ENCODE measurements at regions not wholly inside any gene's neighbourhood (a gene's known extent, or its start where the extent isn't known, plus 50 kb on each side); places are given as distances from the start of the nearest gene placed in this dataset.

- H3K4me1 Mint-ChIP-seq = no peaks in the 10 kb centered on the region
- Histone ChIP-seq H3K4me3 (replicated peaks in 1 of 3; ENCODE audit: low read depth in 2 of 3, low read length in 3 of 3) (no peak overlapping the region), H2AFZ (ENCODE audit: insufficient read depth, low read depth, low read length, poor library complexity, severe bottlenecking) (no peak overlapping the region), H3K4me2 (replicated peaks; ENCODE audit: extremely low read depth, low read length, poor library complexity, severe bottlenecking) (no peak overlapping the region), H3K36me3 (replicated peaks in 1 of 2; ENCODE audit: control insufficient read depth in 1 of 2, insufficient read depth in 2 of 2, low read length in 2 of 2) (no peaks in the 10 kb centered on the region), H3K4me1 (ENCODE audit: control insufficient read depth in 1 of 2, insufficient read depth in 2 of 2, low read length in 2 of 2) (no peaks in the 10 kb centered on the region), H3K79me2 (ENCODE audit: insufficient read depth, low read length) (no peaks in the 10 kb centered on the region), H3K27ac (ENCODE audit: low read depth in 1 of 2, low read length in 2 of 2) (no peak overlapping the region), H4K20me1 (ENCODE audit: insufficient read depth, low read length) (no peaks in the 10 kb centered on the region), H3K27me3 (ENCODE audit: control insufficient read depth in 2 of 2, insufficient read depth in 2 of 2, low read length in 2 of 2) (peaks cover 0 to 4% of the 10 kb centered on the region in 2 donors), H3K9me3 (replicated peaks in 1 of 2; ENCODE audit: control insufficient read depth in 1 of 2, insufficient read depth in 1 of 2, low read length in 2 of 2) (no peaks in the 10 kb centered on the region), H3K9ac (ENCODE audit: insufficient read depth, low read length, poor library complexity, severe bottlenecking) (no peak overlapping the region)
- peaks cover 0 to 2% (median 0%) of the 10 kb centered on the region in 7 donors for H3K9me3 Mint-ChIP-seq
- no peak overlapping the region for H3K27ac Mint-ChIP-seq
- intact Hi-C loops (cut with micrococcal nuclease) = no loop called here
- no peak overlapping the region for H3K4me3 Mint-ChIP-seq
- no peak for TF ChIP-seq CTCF (IDR thresholded peaks at IDR 0.05)
- DNase-seq = no peak
- peaks cover 4 to 12% (median 10%) of the 10 kb centered on the region in 3 donors for H3K27me3 Mint-ChIP-seq (ENCODE audit: low read depth in 3 of 3)
- H3K36me3 Mint-ChIP-seq = no peaks in the 10 kb centered on the region
- WGBS (ENCODE audit: insufficient coverage) = no CpG with 5 or more reads among the region's 1 CpG
Observed at GRCh38 chr10:117601716-117602115, 59.2 kb downstream of the EMX2 start.

- Mint-ChIP-seq H3K9me3 (peaks cover 0 to 2% (median 0%) of the 10 kb centered on the region in 7 donors), H3K4me3 (no peak overlapping the region), H3K36me3 (no peaks in the 10 kb centered on the region), H3K4me1 (no peaks in the 10 kb centered on the region), H3K27ac (no peak overlapping the region), H3K27me3 (ENCODE audit: low read depth in 3 of 3) (peaks cover 4 to 9% (median 6%) of the 10 kb centered on the region in 3 donors)
- Histone ChIP-seq H3K9ac (ENCODE audit: insufficient read depth, low read length, poor library complexity, severe bottlenecking) (no peak overlapping the region), H3K27me3 (ENCODE audit: control insufficient read depth in 2 of 2, insufficient read depth in 2 of 2, low read length in 2 of 2) (peaks cover 0 to under 1% of the 10 kb centered on the region in 2 donors), H3K36me3 (replicated peaks in 1 of 2; ENCODE audit: control insufficient read depth in 1 of 2, insufficient read depth in 2 of 2, low read length in 2 of 2) (no peaks in the 10 kb centered on the region), H4K20me1 (ENCODE audit: insufficient read depth, low read length) (no peaks in the 10 kb centered on the region), H3K4me3 (replicated peaks in 1 of 3; ENCODE audit: low read depth in 2 of 3, low read length in 3 of 3) (no peak overlapping the region), H3K27ac (ENCODE audit: low read depth in 1 of 2, low read length in 2 of 2) (no peak overlapping the region), H3K4me1 (ENCODE audit: control insufficient read depth in 1 of 2, insufficient read depth in 2 of 2, low read length in 2 of 2) (no peaks in the 10 kb centered on the region), H2AFZ (ENCODE audit: insufficient read depth, low read depth, low read length, poor library complexity, severe bottlenecking) (no peak overlapping the region), H3K9me3 (replicated peaks in 1 of 2; ENCODE audit: control insufficient read depth in 1 of 2, insufficient read depth in 1 of 2, low read length in 2 of 2) (no peaks in the 10 kb centered on the region), H3K79me2 (ENCODE audit: insufficient read depth, low read length) (no peaks in the 10 kb centered on the region), H3K4me2 (replicated peaks; ENCODE audit: extremely low read depth, low read length, poor library complexity, severe bottlenecking) (no peak overlapping the region)
- no peak for TF ChIP-seq CTCF (IDR thresholded peaks at IDR 0.05)
- WGBS (ENCODE audit: insufficient coverage) = 91% methylated on average over 6 of the region's 6 CpGs
- DNase-seq = no peak
- intact Hi-C loops (cut with micrococcal nuclease) = no loop called here
Observed at GRCh38 chr10:117603081-117603480, 60.5 kb downstream of the EMX2 start.

Measured in CD14-positive monocyte (primary cell).